Progenitor cell of endocrine pancreas (in vitro differentiated cells): ENCODE measurements at regions not wholly inside any gene's neighbourhood (a gene's known extent, or its start where the extent isn't known, plus 50 kb on each side); places are given as distances from the start of the nearest gene placed in this dataset.

Source experiments
- DNase-seq: peaks from one replicate; pipeline ENCODE4 v3.0.0; 2021; ENCODE audit warnings: low spot score; ENCODE audit not compliant: unreplicated experiment
- H3K27ac Mint-ChIP-seq: 2 replicates; pipeline ENCODE4 v1.8.0; 2021; ENCODE audit warnings: mild to moderate bottlenecking, moderate library complexity, mixed read lengths
- H3K27me3 Mint-ChIP-seq: 2 replicates; pipeline ENCODE4 v1.8.0; 2021; ENCODE audit warnings: mixed read lengths
- H3K36me3 Mint-ChIP-seq: 2 replicates; pipeline ENCODE4 v1.8.0; 2022; ENCODE audit warnings: mixed read lengths; ENCODE audit not compliant: insufficient read depth
- H3K4me1 Mint-ChIP-seq: 2 replicates; pipeline ENCODE4 v1.8.0; 2021; ENCODE audit warnings: low read depth, mixed read lengths
- H3K4me3 Mint-ChIP-seq: 2 replicates; pipeline ENCODE4 v1.8.0; 2021; ENCODE audit warnings: low read depth, mild to moderate bottlenecking, moderate library complexity, mixed read lengths
- H3K9me3 Mint-ChIP-seq: 2 replicates; pipeline ENCODE4 v1.8.0; 2021; ENCODE audit warnings: low read depth, mixed read lengths
- TF ChIP-seq, protein P1 (sequence below): fragments of 200-600 bp; sonication (generic); IDR thresholded peaks from one replicate; pipeline ENCODE4 v1.5.0; 2021; ENCODE audit warnings: antibody characterized with exemption, mild to moderate bottlenecking; ENCODE audit not compliant: unreplicated experiment

DNA sequence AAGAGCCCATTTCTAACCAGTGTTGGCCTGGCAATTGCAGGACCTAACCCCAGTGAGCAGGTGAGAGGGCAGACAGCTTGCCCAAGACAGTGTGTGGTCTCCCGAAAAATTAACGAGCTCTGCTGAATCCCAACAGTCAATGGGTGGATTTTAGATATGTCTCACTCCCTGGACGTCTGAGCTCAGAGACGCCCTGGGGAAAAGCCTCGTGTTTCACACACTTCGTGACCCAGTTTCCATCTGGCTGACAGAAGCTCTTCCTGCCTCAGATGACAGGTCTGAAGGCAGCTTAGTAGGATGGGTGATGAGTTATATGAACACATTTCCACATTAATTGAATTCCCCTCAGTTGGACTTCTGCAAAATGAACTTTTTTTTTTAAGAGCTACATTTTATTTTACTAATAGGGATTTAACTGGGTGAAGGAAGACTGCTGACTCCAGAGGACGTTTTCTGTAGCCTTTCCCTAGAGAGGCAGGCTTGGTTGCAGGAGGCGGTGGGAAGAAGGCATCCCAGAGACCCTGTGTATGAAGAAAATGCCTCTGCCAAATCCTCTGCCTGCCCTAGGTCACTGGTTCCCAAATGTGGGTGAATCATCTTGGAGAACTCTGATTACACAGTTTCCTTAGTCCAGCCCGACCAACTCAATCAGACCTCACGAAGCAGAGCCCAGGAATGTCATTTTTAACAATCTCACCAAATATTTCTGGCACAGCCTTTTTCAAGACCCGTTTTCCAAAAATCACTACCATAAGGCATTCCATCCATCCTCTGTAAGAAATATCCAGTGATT lies 71.7 kb upstream of the LY86 start:
- no peak for DNase-seq
- Mint-ChIP-seq H3K4me3 (no peak overlapping the region), H3K36me3 (no peaks in the 10 kb centered on the region), H3K27ac (no peak overlapping the region), H3K9me3 (no peaks in the 10 kb centered on the region), H3K4me1 (no peaks in the 10 kb centered on the region), H3K27me3 (peaks cover 30% of the 10 kb centered on the region)
- TF ChIP-seq, protein P1, sequence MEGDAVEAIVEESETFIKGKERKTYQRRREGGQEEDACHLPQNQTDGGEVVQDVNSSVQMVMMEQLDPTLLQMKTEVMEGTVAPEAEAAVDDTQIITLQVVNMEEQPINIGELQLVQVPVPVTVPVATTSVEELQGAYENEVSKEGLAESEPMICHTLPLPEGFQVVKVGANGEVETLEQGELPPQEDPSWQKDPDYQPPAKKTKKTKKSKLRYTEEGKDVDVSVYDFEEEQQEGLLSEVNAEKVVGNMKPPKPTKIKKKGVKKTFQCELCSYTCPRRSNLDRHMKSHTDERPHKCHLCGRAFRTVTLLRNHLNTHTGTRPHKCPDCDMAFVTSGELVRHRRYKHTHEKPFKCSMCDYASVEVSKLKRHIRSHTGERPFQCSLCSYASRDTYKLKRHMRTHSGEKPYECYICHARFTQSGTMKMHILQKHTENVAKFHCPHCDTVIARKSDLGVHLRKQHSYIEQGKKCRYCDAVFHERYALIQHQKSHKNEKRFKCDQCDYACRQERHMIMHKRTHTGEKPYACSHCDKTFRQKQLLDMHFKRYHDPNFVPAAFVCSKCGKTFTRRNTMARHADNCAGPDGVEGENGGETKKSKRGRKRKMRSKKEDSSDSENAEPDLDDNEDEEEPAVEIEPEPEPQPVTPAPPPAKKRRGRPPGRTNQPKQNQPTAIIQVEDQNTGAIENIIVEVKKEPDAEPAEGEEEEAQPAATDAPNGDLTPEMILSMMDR, result no peak

DNA sequence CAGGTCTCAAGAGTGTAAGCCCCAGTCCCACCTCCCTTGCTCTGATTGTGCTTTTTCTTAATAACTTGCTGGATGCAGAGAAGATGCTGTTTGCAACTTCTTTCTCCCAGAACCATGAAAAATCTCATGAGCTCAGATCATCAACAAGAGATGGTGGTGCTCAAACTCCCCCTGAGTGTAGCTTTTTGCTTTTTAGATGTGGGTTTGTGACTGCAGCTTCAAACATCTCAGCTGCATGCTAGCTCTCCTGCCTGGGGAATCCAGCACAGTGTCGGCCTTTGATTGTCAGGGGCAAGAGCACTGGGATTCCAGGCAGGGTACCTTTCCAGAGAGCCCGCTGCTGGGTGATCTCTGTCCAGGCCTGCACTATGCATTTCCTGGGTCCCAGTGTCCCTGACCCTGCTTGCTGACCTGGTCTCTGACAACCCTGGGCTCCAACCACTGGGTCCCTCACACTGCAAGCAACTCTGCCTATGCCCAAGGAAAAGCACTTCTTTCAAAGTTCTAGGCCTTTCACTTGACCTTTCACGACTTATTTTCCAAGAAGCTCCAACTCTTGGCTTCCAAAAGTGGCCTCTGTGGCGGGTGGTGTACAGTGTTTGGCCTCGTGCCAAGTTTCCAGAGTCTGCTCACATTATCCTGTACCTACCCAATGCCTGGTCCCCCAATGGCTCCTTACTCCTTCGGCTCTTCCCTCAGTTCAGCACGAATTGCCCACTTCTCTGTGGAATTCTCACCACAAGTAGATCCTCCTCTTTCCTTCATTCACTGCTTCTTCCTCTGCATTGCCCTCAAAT lies 69.7 kb upstream of the LY86 start:
- Mint-ChIP-seq H3K4me3 (no peak overlapping the region), H3K9me3 (no peaks in the 10 kb centered on the region), H3K27ac (no peak overlapping the region), H3K27me3 (peaks cover 38% of the 10 kb centered on the region), H3K36me3 (no peaks in the 10 kb centered on the region), H3K4me1 (no peaks in the 10 kb centered on the region)
- DNase-seq, result no peak
- TF ChIP-seq, protein P1, result no peak

DNA sequence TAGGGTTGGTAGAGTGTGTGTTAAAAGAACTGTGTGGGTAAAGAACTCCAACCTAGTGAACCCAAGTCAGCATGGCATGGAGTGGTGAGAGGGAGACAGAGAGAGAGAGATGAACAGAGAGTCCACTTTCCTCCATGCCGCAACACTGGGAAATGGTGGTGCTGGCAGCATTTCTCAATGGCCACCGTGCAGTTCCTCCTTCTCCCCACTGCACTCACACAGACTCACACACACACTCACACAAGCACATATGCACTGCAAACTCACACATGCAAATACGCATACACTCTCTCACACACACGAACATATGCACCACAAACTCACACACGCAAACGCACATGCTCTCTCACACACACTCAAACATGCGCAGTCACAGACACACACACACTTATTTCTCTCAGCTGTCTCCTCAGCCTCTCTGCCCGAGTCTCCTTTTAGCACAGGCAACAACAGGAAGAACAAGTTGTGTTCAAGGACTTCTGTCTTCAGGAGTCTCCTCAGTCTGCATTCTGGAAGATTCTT lies 66.5 kb upstream of the LY86 start:
- DNase-seq, result no peak
- peaks cover 7% of the 10 kb centered on the region for H3K9me3 Mint-ChIP-seq
- no peaks in the 10 kb centered on the region for H3K4me1 Mint-ChIP-seq
- H3K36me3 Mint-ChIP-seq, result no peaks in the 10 kb centered on the region
- TF ChIP-seq, protein P1, result no peak
- H3K4me3 Mint-ChIP-seq, result no peak overlapping the region
- peaks cover 23% of the 10 kb centered on the region for H3K27me3 Mint-ChIP-seq
- H3K27ac Mint-ChIP-seq, result no peak overlapping the region

DNA sequence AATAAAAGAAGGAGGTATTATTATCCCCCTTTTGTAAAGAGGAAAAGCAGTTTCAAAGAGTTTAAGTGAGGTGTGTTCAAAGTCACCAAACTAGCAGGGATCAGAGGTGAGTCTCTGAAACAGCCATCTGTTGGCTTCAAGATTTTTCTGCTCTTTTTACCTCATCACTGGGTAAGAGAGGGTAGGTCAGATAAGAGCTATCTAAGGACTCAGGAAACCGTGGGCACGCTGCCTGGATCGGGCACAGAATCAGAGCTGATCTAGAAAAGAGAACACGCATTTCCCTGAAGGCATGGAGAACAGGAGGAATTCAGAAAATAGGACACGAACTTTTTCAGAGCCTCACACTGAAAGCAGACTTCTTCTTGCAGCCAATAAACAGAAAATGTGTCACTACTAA lies 65.8 kb upstream of the LY86 start:
- Mint-ChIP-seq H3K9me3 (peaks cover 7% of the 10 kb centered on the region), H3K36me3 (no peaks in the 10 kb centered on the region), H3K27ac (no peak overlapping the region), H3K4me3 (no peak overlapping the region), H3K27me3 (peaks cover 23% of the 10 kb centered on the region), H3K4me1 (no peaks in the 10 kb centered on the region)
- TF ChIP-seq, protein P1, result no peak
- no peak for DNase-seq

DNA sequence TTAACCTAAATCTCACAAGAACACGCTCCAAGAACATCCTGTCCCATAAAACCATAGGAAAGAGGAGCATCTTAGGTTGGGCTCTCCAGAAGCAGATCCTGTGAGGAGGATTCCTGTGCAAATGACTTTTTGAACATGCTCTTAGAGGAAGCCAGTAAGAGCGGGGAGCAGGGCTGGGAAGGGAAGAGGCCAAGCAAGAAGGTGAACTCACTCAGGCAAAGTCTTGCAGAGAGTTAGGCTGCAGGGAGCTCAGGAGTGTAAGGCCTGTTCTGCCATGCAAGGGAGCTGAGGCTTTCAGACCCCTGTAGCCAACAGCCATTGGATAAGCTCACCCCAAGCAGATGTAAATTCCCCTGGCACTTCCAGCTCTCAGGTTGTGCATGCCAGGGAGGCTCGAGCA lies 63.6 kb upstream of the LY86 start:
- TF ChIP-seq, protein P1, result no peak
- Mint-ChIP-seq H3K4me3 (no peak overlapping the region), H3K4me1 (no peaks in the 10 kb centered on the region), H3K27ac (no peak overlapping the region), H3K9me3 (peaks cover 7% of the 10 kb centered on the region), H3K27me3 (peaks cover 15% of the 10 kb centered on the region), H3K36me3 (no peaks in the 10 kb centered on the region)
- no peak for DNase-seq
